ENCODE measurements at regions not wholly inside any gene's neighbourhood (a gene's known extent, or its start where the extent isn't known, plus 50 kb on each side); places are given as distances from the start of the nearest gene placed in this dataset.

GRCh38 chr2:126542247-126542646, 113.7 kb upstream of the GYPC start:
- Histone ChIP-seq H3K27me3 (no peaks in the 10 kb centered on the region), H3K9me3 (peaks cover 6% of the 10 kb centered on the region), H3K4me1 (no peaks in the 10 kb centered on the region), H3K36me3 (no peaks in the 10 kb centered on the region), H3K4me3 (no peak overlapping the region), H3K27ac (no peak overlapping the region)
- TF ChIP-seq POLR2A (IDR thresholded peaks at IDR 0.05) (no peak), POLR2AphosphoS5 (IDR thresholded peaks at IDR 0.05; ENCODE audit: insufficient read depth in 1 of 2, low read depth in 1 of 2) (no peak)
- TF ChIP-seq, protein P1, sequence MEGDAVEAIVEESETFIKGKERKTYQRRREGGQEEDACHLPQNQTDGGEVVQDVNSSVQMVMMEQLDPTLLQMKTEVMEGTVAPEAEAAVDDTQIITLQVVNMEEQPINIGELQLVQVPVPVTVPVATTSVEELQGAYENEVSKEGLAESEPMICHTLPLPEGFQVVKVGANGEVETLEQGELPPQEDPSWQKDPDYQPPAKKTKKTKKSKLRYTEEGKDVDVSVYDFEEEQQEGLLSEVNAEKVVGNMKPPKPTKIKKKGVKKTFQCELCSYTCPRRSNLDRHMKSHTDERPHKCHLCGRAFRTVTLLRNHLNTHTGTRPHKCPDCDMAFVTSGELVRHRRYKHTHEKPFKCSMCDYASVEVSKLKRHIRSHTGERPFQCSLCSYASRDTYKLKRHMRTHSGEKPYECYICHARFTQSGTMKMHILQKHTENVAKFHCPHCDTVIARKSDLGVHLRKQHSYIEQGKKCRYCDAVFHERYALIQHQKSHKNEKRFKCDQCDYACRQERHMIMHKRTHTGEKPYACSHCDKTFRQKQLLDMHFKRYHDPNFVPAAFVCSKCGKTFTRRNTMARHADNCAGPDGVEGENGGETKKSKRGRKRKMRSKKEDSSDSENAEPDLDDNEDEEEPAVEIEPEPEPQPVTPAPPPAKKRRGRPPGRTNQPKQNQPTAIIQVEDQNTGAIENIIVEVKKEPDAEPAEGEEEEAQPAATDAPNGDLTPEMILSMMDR (IDR thresholded peaks at IDR 0.05) = no peak
- intact Hi-C loops (cut with DNase I) = no loop called here
- DNase-seq (ENCODE audit: extremely low spot score in 2 of 2) = no peak

DNA sequence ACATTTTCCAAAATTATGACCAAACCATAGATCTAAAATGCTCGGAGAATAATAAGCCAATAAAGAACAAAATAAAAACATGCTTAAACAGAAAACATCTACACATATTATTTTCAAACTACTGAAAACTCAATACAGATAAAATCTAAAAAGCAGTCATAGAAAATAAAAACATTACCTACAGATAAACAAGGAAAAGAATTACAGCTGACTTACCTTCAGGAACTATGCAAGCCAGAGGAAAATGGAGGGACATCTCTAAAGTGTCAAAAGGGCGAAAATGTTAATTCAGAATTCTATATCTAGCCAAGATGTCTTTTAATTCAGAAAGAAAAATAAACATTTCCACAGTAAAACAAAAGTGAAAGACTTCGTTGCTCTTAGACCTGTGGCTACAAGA, 112.9 kb upstream of the GYPC start:
- Histone ChIP-seq H3K4me3 (no peak overlapping the region), H3K27me3 (no peaks in the 10 kb centered on the region), H3K36me3 (no peaks in the 10 kb centered on the region), H3K4me1 (no peaks in the 10 kb centered on the region), H3K27ac (no peak overlapping the region), H3K9me3 (peaks cover 6% of the 10 kb centered on the region)
- DNase-seq (ENCODE audit: extremely low spot score in 2 of 2) = no peak
- TF ChIP-seq POLR2AphosphoS5 (IDR thresholded peaks at IDR 0.05; ENCODE audit: insufficient read depth in 1 of 2, low read depth in 1 of 2) (no peak), POLR2A (IDR thresholded peaks at IDR 0.05) (no peak)
- TF ChIP-seq, protein P1 (IDR thresholded peaks at IDR 0.05) = no peak
- intact Hi-C loops (cut with DNase I) = no loop called here

DNA sequence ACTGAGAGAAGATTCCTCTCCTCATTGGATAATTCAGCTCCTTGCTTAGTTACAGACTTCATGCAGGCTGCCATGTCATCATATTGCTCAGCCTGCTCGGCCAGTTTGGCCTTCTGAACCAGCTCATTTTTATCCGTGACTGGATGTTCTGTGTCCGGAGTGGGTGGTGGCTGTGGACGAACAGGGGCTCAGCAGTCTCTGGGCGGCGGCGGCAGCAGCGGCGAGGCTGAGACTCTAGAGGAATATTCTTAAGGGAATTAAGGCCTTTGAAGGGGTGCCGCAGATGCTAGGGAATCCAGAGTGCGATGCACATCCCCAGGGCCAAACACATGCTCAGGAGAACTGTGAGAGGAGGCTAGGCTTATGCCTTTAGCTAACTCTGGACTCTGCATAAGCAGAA, 97.9 kb upstream of the GYPC start:
- Histone ChIP-seq H3K4me1 (no peaks in the 10 kb centered on the region), H3K4me3 (no peak overlapping the region), H3K36me3 (no peaks in the 10 kb centered on the region), H3K9me3 (no peaks in the 10 kb centered on the region), H3K27me3 (no peaks in the 10 kb centered on the region), H3K27ac (no peak overlapping the region)
- DNase-seq (ENCODE audit: extremely low spot score in 2 of 2) = no peak
- TF ChIP-seq POLR2AphosphoS5 (IDR thresholded peaks at IDR 0.05; ENCODE audit: insufficient read depth in 1 of 2, low read depth in 1 of 2) = no peak
- no peak for TF ChIP-seq POLR2A (IDR thresholded peaks at IDR 0.05)
- TF ChIP-seq, protein P1 (IDR thresholded peaks at IDR 0.05) = no peak
- intact Hi-C loops (cut with DNase I) = no loop called here

- intact Hi-C loops (cut with DNase I) = no loop called here
- TF ChIP-seq POLR2A (IDR thresholded peaks at IDR 0.05) = no peak
- no peak for TF ChIP-seq POLR2AphosphoS5 (IDR thresholded peaks at IDR 0.05; ENCODE audit: insufficient read depth in 1 of 2, low read depth in 1 of 2)
- TF ChIP-seq, protein P1 (IDR thresholded peaks at IDR 0.05) = no peak
- no peaks in the 10 kb centered on the region for H3K9me3 ChIP-seq
- no peak overlapping the region for H3K27ac ChIP-seq
- DNase-seq (ENCODE audit: extremely low spot score in 2 of 2) = no peak
- no peak overlapping the region for H3K4me3 ChIP-seq
- no peaks in the 10 kb centered on the region for H3K36me3 ChIP-seq
- no peaks in the 10 kb centered on the region for H3K27me3 ChIP-seq
- no peaks in the 10 kb centered on the region for H3K4me1 ChIP-seq
These were observed 87.2 kb upstream of the GYPC start for GRCh38 chr2:126568734-126569133.

- DNase-seq (ENCODE audit: extremely low spot score in 2 of 2) = no peak
- intact Hi-C loops (cut with DNase I) = no loop called here
- Histone ChIP-seq H3K4me3 (no peak overlapping the region), H3K4me1 (no peaks in the 10 kb centered on the region), H3K27ac (no peak overlapping the region), H3K27me3 (no peaks in the 10 kb centered on the region), H3K9me3 (no peaks in the 10 kb centered on the region), H3K36me3 (no peaks in the 10 kb centered on the region)
- TF ChIP-seq POLR2A (IDR thresholded peaks at IDR 0.05) (no peak), POLR2AphosphoS5 (IDR thresholded peaks at IDR 0.05; ENCODE audit: insufficient read depth in 1 of 2, low read depth in 1 of 2) (no peak)
- TF ChIP-seq, protein P1 (IDR thresholded peaks at IDR 0.05) = no peak
These were observed 84.6 kb upstream of the GYPC start for GRCh38 chr2:126571403-126571802.
